WTC11 (cell line): ENCODE measurements at regions not wholly inside any gene's neighbourhood (a gene's known extent, or its start where the extent isn't known, plus 50 kb on each side); places are given as distances from the start of the nearest gene placed in this dataset.

Experiments used
- CTCF ChIP-seq: fragments of 200-600 bp; IDR thresholded peaks from 2 replicates; pipeline ENCODE4 v1.8.0; 2022; ENCODE audit warnings: antibody characterized with exemption
- MLX ChIP-seq: sonication (generic); formaldehyde crosslinking; IDR thresholded peaks from 2 replicates; pipeline ENCODE4 v1.8.1; 2023; ENCODE audit warnings: mild to moderate bottlenecking, missing genetic modification reagents, moderate library complexity

DNA sequence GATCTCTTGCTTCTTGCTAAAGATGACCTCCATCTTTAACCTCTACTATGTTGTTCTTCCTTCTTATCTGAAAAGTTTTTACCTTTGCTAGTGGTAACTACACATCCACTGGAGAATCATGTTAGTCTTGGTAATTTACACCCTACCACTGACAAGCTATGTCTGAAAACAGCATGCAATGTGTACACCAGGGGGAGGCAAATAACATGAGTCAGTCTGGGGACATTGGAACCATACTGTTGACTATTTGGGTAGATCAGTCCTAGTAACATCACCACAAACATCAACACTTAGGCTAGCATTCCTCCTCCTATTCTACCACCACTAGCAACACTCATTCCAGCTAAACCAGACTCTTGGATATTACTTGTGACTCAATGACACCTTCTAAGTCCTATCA is 549.0 kb downstream of the KCNT2 start:
- TF ChIP-seq CTCF (no peak), MLX (CRISPR knock-in tag) (no peak)
